ENCODE measurements at regions not wholly inside any gene's neighbourhood (a gene's known extent, or its start where the extent isn't known, plus 50 kb on each side); places are given as distances from the start of the nearest gene placed in this dataset.

GRCh38 chr4:71231129-71232055, 107.4 kb upstream of the SLC4A4 start:
- no peak for TF ChIP-seq CTCF (conservative IDR thresholded peaks at IDR 0.05; ENCODE audit: control insufficient read depth, insufficient read depth, low read depth, low read length)
- no peak overlapping the region for H3K4me3 ChIP-seq (ENCODE audit: control insufficient read depth, low read depth, low read length)
- peak; percentile 51 for DNase-seq (ENCODE audit: low read depth)

- DNase-seq (ENCODE audit: low read depth): no peak
- TF ChIP-seq CTCF (conservative IDR thresholded peaks at IDR 0.05; ENCODE audit: control insufficient read depth, insufficient read depth, low read depth, low read length): no peak
- no peak overlapping the region for H3K4me3 ChIP-seq (ENCODE audit: control insufficient read depth, low read depth, low read length)
Measured at GRCh38 chr4:71232056-71232430, 106.8 kb upstream of the SLC4A4 start.

- H3K4me3 ChIP-seq (ENCODE audit: control insufficient read depth, low read depth, low read length): no peak overlapping the region
- DNase-seq (ENCODE audit: low read depth): no peak
- TF ChIP-seq CTCF (conservative IDR thresholded peaks at IDR 0.05; ENCODE audit: control insufficient read depth, insufficient read depth, low read depth, low read length): no peak
Measured at GRCh38 chr4:71232846-71233245, 106.0 kb upstream of the SLC4A4 start.

GRCh38 chr4:71235311-71236201, 103.3 kb upstream of the SLC4A4 start:
- no peak for DNase-seq (ENCODE audit: low read depth)
- no peak for TF ChIP-seq CTCF (conservative IDR thresholded peaks at IDR 0.05; ENCODE audit: control insufficient read depth, insufficient read depth, low read depth, low read length)
- no peak overlapping the region for H3K4me3 ChIP-seq (ENCODE audit: control insufficient read depth, low read depth, low read length)

- no peak overlapping the region for H3K4me3 ChIP-seq (ENCODE audit: control insufficient read depth, low read depth, low read length)
- no peak for TF ChIP-seq CTCF (conservative IDR thresholded peaks at IDR 0.05; ENCODE audit: control insufficient read depth, insufficient read depth, low read depth, low read length)
- no peak for DNase-seq (ENCODE audit: low read depth)
Measured at GRCh38 chr4:71236226-71236625, 102.6 kb upstream of the SLC4A4 start.

GRCh38 chr4:71237641-71238040, 101.2 kb upstream of the SLC4A4 start:
- H3K4me3 ChIP-seq (ENCODE audit: control insufficient read depth, low read depth, low read length): no peak overlapping the region
- TF ChIP-seq CTCF (conservative IDR thresholded peaks at IDR 0.05; ENCODE audit: control insufficient read depth, insufficient read depth, low read depth, low read length): no peak
- no peak for DNase-seq (ENCODE audit: low read depth)

Measured in fibroblast of mammary gland (primary cell).